Left lung (tissue), 4 donors: ENCODE measurements at regions not wholly inside any gene's neighbourhood (a gene's known extent, or its start where the extent isn't known, plus 50 kb on each side); places are given as distances from the start of the nearest gene placed in this dataset.

Experiments used
- ATAC-seq: fragments of 200-7000 bp; cut with Tn5 transposase; one replicate; pipeline ENCODE4 v1.9.1; 2020; ENCODE audit warnings: moderate library complexity
- DNase-seq, 4 donors: peaks; one replicate each; pipeline ENCODE4 v3.0.0-alpha.2; 2013 to 2020
- H3K27ac ChIP-seq, 2 donors: fragments of 200-600 bp; sonication (generic) in 1 of 2; one replicate each; pipeline versions ENCODE4 v1.5.0 to v1.8.0; 2020 to 2021
- H3K27me3 ChIP-seq, 2 donors: fragments of 200-600 bp; sonication (generic) in 1 of 2; one replicate each; pipeline versions ENCODE4 v1.5.0 to v1.8.0; 2020 to 2021
- H3K36me3 ChIP-seq, 2 donors: fragments of 200-600 bp; sonication (generic) in 1 of 2; one replicate each; pipeline versions ENCODE4 v1.5.0 to v1.8.0; 2020 to 2021
- H3K4me1 ChIP-seq, 2 donors: fragments of 200-600 bp; one replicate each; pipeline ENCODE4 v1.8.0; 2021
- H3K4me3 ChIP-seq, 2 donors: fragments of 200-600 bp; sonication (generic) in 1 of 2; one replicate each; pipeline versions ENCODE4 v1.5.0 to v1.8.0; 2020 to 2021; ENCODE audit warnings: mild to moderate bottlenecking in 1 of 2
- H3K9me3 ChIP-seq, 2 donors: fragments of 200-600 bp; sonication (generic) in 1 of 2; one replicate each; pipeline versions ENCODE4 v1.5.0 to v1.8.0; 2020 to 2021
- intact Hi-C, 2 donors: fragments of 100-400 bp; cut with DNase I; formaldehyde crosslinking; loops; one replicate each; pipeline versions ENCODE4 v1.11.2 to v1.14.2; 2022
- TF ChIP-seq, protein P1 (sequence below), 2 donors: fragments of 200-600 bp; sonication (generic) in 1 of 2; IDR thresholded peaks; one replicate each; pipeline versions ENCODE4 v1.5.0 to v1.8.0; 2021; ENCODE audit warnings: antibody characterized with exemption in 2 of 2
- donor health status: DM: no; HTN: yes; CAD: no.
- donor health status: DM: no; HTN: no; CAD: no.

DNA sequence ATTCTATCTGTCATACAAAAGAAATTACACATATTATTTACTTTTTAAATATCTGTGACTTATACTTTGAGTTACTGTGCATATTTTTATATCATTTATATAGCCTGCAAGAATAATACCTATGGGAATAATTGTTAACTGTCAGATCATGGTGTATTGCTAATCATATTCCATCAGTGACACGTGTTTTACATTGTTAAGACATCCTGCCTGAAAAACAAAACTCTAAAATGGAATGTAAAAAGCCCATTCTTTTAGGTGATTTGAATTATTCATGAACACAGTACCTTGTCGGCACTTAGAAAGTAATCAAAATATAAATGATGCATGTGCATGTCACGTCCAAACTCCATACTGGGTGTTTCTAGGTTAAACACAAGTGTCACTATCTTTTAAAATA is 533.8 kb upstream of the PCDH9 start:
- no peak for ATAC-seq
- peaks cover 0 to under 1% of the 10 kb centered on the region in 2 donors for H3K9me3 ChIP-seq
- no peaks in the 10 kb centered on the region for H3K4me1 ChIP-seq
- H3K36me3 ChIP-seq = no peaks in the 10 kb centered on the region
- no peak overlapping the region for H3K27ac ChIP-seq
- TF ChIP-seq, protein P1, sequence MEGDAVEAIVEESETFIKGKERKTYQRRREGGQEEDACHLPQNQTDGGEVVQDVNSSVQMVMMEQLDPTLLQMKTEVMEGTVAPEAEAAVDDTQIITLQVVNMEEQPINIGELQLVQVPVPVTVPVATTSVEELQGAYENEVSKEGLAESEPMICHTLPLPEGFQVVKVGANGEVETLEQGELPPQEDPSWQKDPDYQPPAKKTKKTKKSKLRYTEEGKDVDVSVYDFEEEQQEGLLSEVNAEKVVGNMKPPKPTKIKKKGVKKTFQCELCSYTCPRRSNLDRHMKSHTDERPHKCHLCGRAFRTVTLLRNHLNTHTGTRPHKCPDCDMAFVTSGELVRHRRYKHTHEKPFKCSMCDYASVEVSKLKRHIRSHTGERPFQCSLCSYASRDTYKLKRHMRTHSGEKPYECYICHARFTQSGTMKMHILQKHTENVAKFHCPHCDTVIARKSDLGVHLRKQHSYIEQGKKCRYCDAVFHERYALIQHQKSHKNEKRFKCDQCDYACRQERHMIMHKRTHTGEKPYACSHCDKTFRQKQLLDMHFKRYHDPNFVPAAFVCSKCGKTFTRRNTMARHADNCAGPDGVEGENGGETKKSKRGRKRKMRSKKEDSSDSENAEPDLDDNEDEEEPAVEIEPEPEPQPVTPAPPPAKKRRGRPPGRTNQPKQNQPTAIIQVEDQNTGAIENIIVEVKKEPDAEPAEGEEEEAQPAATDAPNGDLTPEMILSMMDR (IDR thresholded peaks at IDR 0.05) = no peak
- no peaks in the 10 kb centered on the region for H3K27me3 ChIP-seq
- H3K4me3 ChIP-seq = no peak overlapping the region
- DNase-seq = no peak
- intact Hi-C loops = no loop called here

GRCh38 chr13:67763384-67763783 is 533.2 kb upstream of the PCDH9 start:
- DNase-seq = no peak
- Histone ChIP-seq H3K9me3 (no peaks in the 10 kb centered on the region), H3K4me1 (no peaks in the 10 kb centered on the region), H3K4me3 (no peak overlapping the region), H3K27me3 (no peaks in the 10 kb centered on the region), H3K27ac (no peak overlapping the region), H3K36me3 (no peaks in the 10 kb centered on the region)
- intact Hi-C loops = no loop called here
- TF ChIP-seq, protein P1 (IDR thresholded peaks at IDR 0.05) = no peak
- ATAC-seq = no peak

- intact Hi-C loops = no loop called here
- DNase-seq (no peak), ATAC-seq (no peak)
- Histone ChIP-seq H3K4me1 (no peaks in the 10 kb centered on the region), H3K27ac (no peak overlapping the region), H3K36me3 (no peaks in the 10 kb centered on the region), H3K4me3 (no peak overlapping the region), H3K9me3 (no peaks in the 10 kb centered on the region), H3K27me3 (no peaks in the 10 kb centered on the region)
- TF ChIP-seq, protein P1 (IDR thresholded peaks at IDR 0.05) = no peak
Observed at GRCh38 chr13:67758975-67759374, 528.8 kb upstream of the PCDH9 start.

DNA sequence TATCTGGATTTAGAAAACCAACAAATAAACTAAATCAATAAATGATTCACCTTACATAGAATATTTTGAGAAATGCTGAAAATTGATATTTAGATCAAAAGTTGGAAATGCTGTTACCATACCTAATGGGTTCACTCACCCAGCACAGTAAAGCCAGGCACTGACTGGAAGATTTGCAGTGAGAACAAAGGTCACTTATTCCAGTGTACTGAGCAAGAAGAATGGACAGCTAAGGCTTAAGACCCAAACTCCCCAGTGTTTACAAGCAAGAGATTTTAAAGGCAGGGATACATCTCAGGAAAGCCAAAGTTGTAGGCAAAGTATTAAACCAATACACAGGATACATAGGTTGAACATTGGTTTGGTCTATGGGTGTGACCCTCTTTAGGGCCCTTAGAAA is 523.9 kb upstream of the PCDH9 start:
- intact Hi-C loops = no loop called here
- H3K9me3 ChIP-seq = peaks cover 0 to 2% of the 10 kb centered on the region in 2 donors
- no peak for ATAC-seq
- no peak overlapping the region for H3K4me3 ChIP-seq
- no peaks in the 10 kb centered on the region for H3K36me3 ChIP-seq
- DNase-seq = no peak
- no peaks in the 10 kb centered on the region for H3K4me1 ChIP-seq
- TF ChIP-seq, protein P1 (IDR thresholded peaks at IDR 0.05) = no peak
- no peak overlapping the region for H3K27ac ChIP-seq
- H3K27me3 ChIP-seq = no peaks in the 10 kb centered on the region

- Histone ChIP-seq H3K4me3 (no peak overlapping the region), H3K9me3 (peaks cover 0 to 2% of the 10 kb centered on the region in 2 donors), H3K27me3 (no peaks in the 10 kb centered on the region), H3K36me3 (no peaks in the 10 kb centered on the region), H3K27ac (no peak overlapping the region), H3K4me1 (no peaks in the 10 kb centered on the region)
- TF ChIP-seq, protein P1 (IDR thresholded peaks at IDR 0.05) = no peak
- DNase-seq (no peak), ATAC-seq (no peak)
- intact Hi-C loops = no loop called here
Observed at GRCh38 chr13:67752759-67753158, 522.6 kb upstream of the PCDH9 start.
